Right lobe of liver (tissue), 6 donors: ENCODE measurements at regions not wholly inside any gene's neighbourhood (a gene's known extent, or its start where the extent isn't known, plus 50 kb on each side); places are given as distances from the start of the nearest gene placed in this dataset.
"Not testable (repeated sequence)": the region's sequence is repeated elsewhere in the genome, so short reads cannot be mapped to it uniquely, and the experiment has no call there.

Experiments used
- ATAC-seq, 4 donors: fragments of 200-7000 bp; cut with Tn5 transposase; one replicate each; pipeline ENCODE4 v1.9.1; 2020; ENCODE audit warnings: mild to moderate bottlenecking in 4 of 4, moderate library complexity in 4 of 4
- DNase-seq, 3 donors: peaks; one replicate each; pipeline ENCODE4 v3.0.0-alpha.2; 2020
- H3K27ac ChIP-seq, 3 donors: fragments of 200-600 bp; one replicate each; pipeline ENCODE4 v1.8.0; 2022
- H3K27me3 ChIP-seq, 2 donors: fragments of 200-600 bp; one replicate each; pipeline ENCODE4 v1.8.0; 2022
- H3K36me3 ChIP-seq, 4 donors: fragments of 200-600 bp; sonication (generic) in 1 of 4; one replicate each; pipeline versions ENCODE4 v1.5.1 to v1.8.0; 2017 to 2022; ENCODE audit warnings: control low read depth in 1 of 4
- H3K4me1 ChIP-seq, 4 donors: fragments of 200-600 bp; sonication (generic) in 1 of 4; one replicate each; pipeline versions ENCODE4 v1.5.1 to v1.8.0; 2017 to 2022; ENCODE audit warnings: control low read depth in 1 of 4
- H3K4me3 ChIP-seq, 3 donors: fragments of 200-600 bp; one replicate each; pipeline ENCODE4 v1.8.0; 2022
- H3K9me3 ChIP-seq, 4 donors: fragments of 200-600 bp; sonication (generic) in 1 of 4; one replicate each; pipeline versions ENCODE4 v1.5.1 to v1.8.0; 2017 to 2022; ENCODE audit warnings: control low read depth in 1 of 4
- POLR2A ChIP-seq: fragments of 450-650 bp; IDR thresholded peaks from one replicate; pipeline ENCODE4 v1.6.1; 2017; ENCODE audit warnings: antibody characterized with exemption, mild to moderate bottlenecking
- WGBS: methylation state at CpG from one replicate; pipeline ENCODE4 v1.1.6; 2018; ENCODE audit warnings: low coverage, low lambda C conversion rate; ENCODE audit not compliant: insufficient coverage; ENCODE audit errors: missing lambda C conversion rate; 5-methylcytosine and 5-hydroxymethylcytosine counted together
- intact Hi-C, 2 donors: fragments of 100-400 bp; cut with DNase I; formaldehyde crosslinking; loops; one replicate each; pipeline versions ENCODE4 v1.11.2 to v1.14.1; 2022
- TF ChIP-seq, protein P1 (sequence below), 4 donors: fragments of 200-600 bp in 3 of 4; fragments of 450-650 bp in 1 of 4; IDR thresholded peaks; one replicate each; pipeline versions ENCODE4 v1.5.1 to v1.8.0; 2016 to 2022; ENCODE audit warnings: antibody characterized with exemption in 4 of 4, mild to moderate bottlenecking in 2 of 4
- donor health status: DM: no; HTN: yes; CAD: no.
- donor health status: DM: no; HTN: no; CAD: no.
- donor health status: DM: no; HTN: no; CAD: no.
- donor health status: DM: no; HTN: yes; CAD: no.
- donor health status: DM: no; HTN: yes; CAD: no.

DNA sequence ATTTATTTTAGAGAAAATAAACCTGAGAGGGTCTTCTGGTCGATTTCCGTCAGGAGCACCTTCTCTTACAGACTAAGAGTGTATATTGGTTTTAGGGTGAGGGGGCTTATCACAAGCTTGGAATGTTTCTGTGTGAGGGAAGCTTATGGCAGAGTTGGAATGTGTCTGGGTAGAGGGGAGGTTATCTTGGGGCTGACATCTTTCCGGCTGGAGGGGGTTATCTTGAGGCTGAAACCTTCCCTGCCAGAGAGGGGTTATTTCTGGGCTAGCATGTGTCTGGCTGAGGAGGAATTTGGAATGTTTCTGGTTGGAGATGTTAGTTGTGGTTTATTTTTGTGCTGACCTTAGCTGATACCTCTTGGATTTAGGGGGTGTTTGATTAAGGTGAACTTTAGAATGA is 1312.1 kb downstream of the ADGRL3 start:
- no peak overlapping the region for H3K27ac ChIP-seq
- DNase-seq (no peak), ATAC-seq (no peak)
- TF ChIP-seq POLR2A: no peak
- TF ChIP-seq, protein P1, sequence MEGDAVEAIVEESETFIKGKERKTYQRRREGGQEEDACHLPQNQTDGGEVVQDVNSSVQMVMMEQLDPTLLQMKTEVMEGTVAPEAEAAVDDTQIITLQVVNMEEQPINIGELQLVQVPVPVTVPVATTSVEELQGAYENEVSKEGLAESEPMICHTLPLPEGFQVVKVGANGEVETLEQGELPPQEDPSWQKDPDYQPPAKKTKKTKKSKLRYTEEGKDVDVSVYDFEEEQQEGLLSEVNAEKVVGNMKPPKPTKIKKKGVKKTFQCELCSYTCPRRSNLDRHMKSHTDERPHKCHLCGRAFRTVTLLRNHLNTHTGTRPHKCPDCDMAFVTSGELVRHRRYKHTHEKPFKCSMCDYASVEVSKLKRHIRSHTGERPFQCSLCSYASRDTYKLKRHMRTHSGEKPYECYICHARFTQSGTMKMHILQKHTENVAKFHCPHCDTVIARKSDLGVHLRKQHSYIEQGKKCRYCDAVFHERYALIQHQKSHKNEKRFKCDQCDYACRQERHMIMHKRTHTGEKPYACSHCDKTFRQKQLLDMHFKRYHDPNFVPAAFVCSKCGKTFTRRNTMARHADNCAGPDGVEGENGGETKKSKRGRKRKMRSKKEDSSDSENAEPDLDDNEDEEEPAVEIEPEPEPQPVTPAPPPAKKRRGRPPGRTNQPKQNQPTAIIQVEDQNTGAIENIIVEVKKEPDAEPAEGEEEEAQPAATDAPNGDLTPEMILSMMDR (IDR thresholded peaks at IDR 0.05): no peak
- 21% methylated on average over 3 of the region's 3 CpGs for WGBS
- intact Hi-C loops: no loop called here
- H3K4me3 ChIP-seq: no peak overlapping the region
- H3K27me3 ChIP-seq: no peaks in the 10 kb centered on the region
- H3K4me1 ChIP-seq: no peaks in the 10 kb centered on the region
- H3K36me3 ChIP-seq: no peaks in the 10 kb centered on the region
- no peaks in the 10 kb centered on the region for H3K9me3 ChIP-seq

- Histone ChIP-seq H3K27ac (no peak overlapping the region), H3K9me3 (no peaks in the 10 kb centered on the region), H3K36me3 (no peaks in the 10 kb centered on the region), H3K4me3 (no peak overlapping the region), H3K4me1 (no peaks in the 10 kb centered on the region), H3K27me3 (no peaks in the 10 kb centered on the region)
- intact Hi-C loops: no loop called here
- no peak for DNase-seq
- TF ChIP-seq, protein P1 (IDR thresholded peaks at IDR 0.05): no peak
- no peak for TF ChIP-seq POLR2A
- 67% methylated on average over 12 of the region's 13 CpGs for WGBS
- ATAC-seq: no peak
Measured at GRCh38 chr4:62510228-62510627, 1310.1 kb downstream of the ADGRL3 start.

DNA sequence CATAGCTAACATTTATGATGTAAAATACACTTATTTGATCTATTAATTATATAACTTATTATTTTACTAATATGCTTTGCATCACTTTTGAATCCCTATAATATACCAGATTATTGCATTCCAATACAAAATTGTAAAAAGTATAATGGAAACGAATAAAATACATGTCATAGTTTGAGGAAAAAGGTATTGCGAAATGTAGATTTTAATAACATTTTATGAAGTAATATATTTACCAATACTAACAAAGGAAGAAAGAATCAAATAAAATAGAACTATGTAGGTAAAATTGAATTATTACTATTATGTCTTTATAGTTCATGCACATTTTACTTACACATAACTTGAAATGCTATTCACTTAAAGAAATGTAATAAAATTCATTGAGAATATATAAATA is 1300.2 kb downstream of the ADGRL3 start:
- WGBS: 39% methylated on average over 2 of the region's 2 CpGs
- intact Hi-C loops: no loop called here

DNA sequence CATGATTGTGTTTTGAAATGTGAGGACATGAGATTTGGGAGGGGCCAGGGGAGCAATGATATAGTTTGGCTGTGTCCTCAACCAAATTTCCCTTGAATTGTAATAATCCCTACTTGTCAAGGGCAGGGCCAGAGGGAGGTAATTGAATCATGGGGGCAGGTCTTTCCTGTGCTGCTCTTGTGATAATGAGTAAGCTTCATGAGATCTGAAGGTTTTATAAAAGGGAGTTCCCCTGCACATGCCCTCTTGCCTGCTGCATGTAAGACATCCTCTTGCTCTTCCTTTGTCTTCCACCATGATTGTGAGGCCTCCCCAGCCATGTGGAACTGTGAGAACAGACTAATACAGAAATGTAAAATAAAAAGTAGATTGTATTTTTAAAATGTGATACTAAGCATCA is 1294.9 kb downstream of the ADGRL3 start:
- Histone ChIP-seq H3K9me3 (no peaks in the 10 kb centered on the region), H3K36me3 (no peaks in the 10 kb centered on the region), H3K27ac (no peak overlapping the region), H3K4me3 (no peak overlapping the region), H3K4me1 (no peaks in the 10 kb centered on the region), H3K27me3 (no peaks in the 10 kb centered on the region)
- intact Hi-C loops: no loop called here
- ATAC-seq: no peak
- no peak for DNase-seq
- TF ChIP-seq POLR2A: no peak
- TF ChIP-seq, protein P1 (IDR thresholded peaks at IDR 0.05): no peak

More for the DNA sequence above, 1300.2 kb downstream of the ADGRL3 start:
- no peak overlapping the region for H3K4me3 ChIP-seq
- DNase-seq (no peak), ATAC-seq (no peak)
- no peak overlapping the region for H3K27ac ChIP-seq
- H3K4me1 ChIP-seq: no peaks in the 10 kb centered on the region
- H3K36me3 ChIP-seq: no peaks in the 10 kb centered on the region
- no peaks in the 10 kb centered on the region for H3K27me3 ChIP-seq
- no peaks in the 10 kb centered on the region for H3K9me3 ChIP-seq
- TF ChIP-seq, protein P1 (IDR thresholded peaks at IDR 0.05): no peak
- no peak for TF ChIP-seq POLR2A

DNA sequence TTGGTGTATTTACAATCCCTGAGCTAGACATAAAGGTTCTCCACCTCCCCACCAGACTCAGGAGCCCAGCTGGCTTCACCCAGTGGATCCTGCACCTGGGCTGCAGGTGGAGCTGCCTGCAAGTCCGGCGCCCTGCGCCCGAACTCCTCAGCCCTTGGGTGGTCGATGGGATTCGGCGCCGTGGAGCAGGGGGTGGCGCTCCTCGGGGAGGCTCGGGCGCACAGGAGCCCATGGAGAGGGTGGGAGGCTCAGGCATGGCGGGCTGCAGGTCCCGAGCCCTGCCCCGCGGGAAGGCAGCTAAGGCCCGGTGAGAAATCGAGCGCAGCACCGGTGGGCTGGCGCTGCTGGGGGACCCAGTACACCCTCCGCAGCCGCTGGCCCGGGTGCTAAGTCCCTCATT is 1291.6 kb downstream of the ADGRL3 start:
- not testable (repeated sequence) for ATAC-seq, DNase-seq

More for the DNA sequence above, 1291.6 kb downstream of the ADGRL3 start:
- H3K9me3 ChIP-seq, H3K36me3 ChIP-seq, H3K27ac ChIP-seq, H3K4me3 ChIP-seq, H3K27me3 ChIP-seq, H3K4me1 ChIP-seq, intact Hi-C loops: not testable (repeated sequence)
- 95% methylated on average over 3 of the region's 24 CpGs for WGBS
